ENCODE measurements at regions not wholly inside any gene's neighbourhood (a gene's known extent, or its start where the extent isn't known, plus 50 kb on each side); places are given as distances from the start of the nearest gene placed in this dataset.

GRCh38 chr7:54390565-54390964, 151.6 kb upstream of the VSTM2A start:
- WGBS, 5 donors = 63 to 76% (median 73%) methylated on average over 1 of the region's 1 CpG
- intact Hi-C loops (cut with DNase I; ENCODE audit: low total_unique reads) = no loop called here
- no peak overlapping the region for H3K27ac ChIP-seq
- no peaks in the 10 kb centered on the region for H3K27me3 ChIP-seq
- H3K4me1 ChIP-seq = no peaks in the 10 kb centered on the region
- no peaks in the 10 kb centered on the region for H3K36me3 ChIP-seq
- TF ChIP-seq POLR2AphosphoS5 (IDR thresholded peaks at IDR 0.05) (no peak), EP300 (IDR thresholded peaks at IDR 0.05) (no peak), POLR2A (IDR thresholded peaks at IDR 0.05) (no peak), CTCF (IDR thresholded peaks at IDR 0.05) (no peak)
- no peak overlapping the region for H3K4me3 ChIP-seq
- no peaks in the 10 kb centered on the region for H3K9me3 ChIP-seq
- DNase-seq = no peak

- intact Hi-C loops (cut with DNase I; ENCODE audit: low total_unique reads) = no loop called here
- 55 to 69% (median 60%) methylated on average over 2 of the region's 2 CpGs for WGBS, 5 donors
Observed at GRCh38 chr7:54392935-54393334, 149.2 kb upstream of the VSTM2A start.

GRCh38 chr7:54394834-54395233, 147.3 kb upstream of the VSTM2A start:
- Histone ChIP-seq H3K27me3 (no peaks in the 10 kb centered on the region), H3K4me1 (no peaks in the 10 kb centered on the region), H3K9me3 (peaks cover 0 to 2% (median 0%) of the 10 kb centered on the region in 4 donors), H3K4me3 (no peak overlapping the region), H3K27ac (no peak overlapping the region), H3K36me3 (no peaks in the 10 kb centered on the region)
- peak in 1 of 2 donors; percentile 3 for DNase-seq
- intact Hi-C loops (cut with DNase I; ENCODE audit: low total_unique reads) = no loop called here
- WGBS, 5 donors = 84 to 91% (median 88%) methylated on average over 4 of the region's 4 CpGs
- TF ChIP-seq POLR2AphosphoS5 (IDR thresholded peaks at IDR 0.05) = no peak
- no peak for TF ChIP-seq CTCF (IDR thresholded peaks at IDR 0.05)
- no peak for TF ChIP-seq EP300 (IDR thresholded peaks at IDR 0.05)
- TF ChIP-seq POLR2A (IDR thresholded peaks at IDR 0.05) = no peak

More at GRCh38 chr7:54392935-54393334, 149.2 kb upstream of the VSTM2A start:
- Histone ChIP-seq H3K27ac (no peak overlapping the region), H3K4me3 (no peak overlapping the region), H3K4me1 (no peaks in the 10 kb centered on the region), H3K36me3 (no peaks in the 10 kb centered on the region), H3K27me3 (no peaks in the 10 kb centered on the region), H3K9me3 (no peaks in the 10 kb centered on the region)
- no peak for DNase-seq
- no peak for TF ChIP-seq EP300 (IDR thresholded peaks at IDR 0.05)
- no peak for TF ChIP-seq POLR2A (IDR thresholded peaks at IDR 0.05)
- no peak for TF ChIP-seq POLR2AphosphoS5 (IDR thresholded peaks at IDR 0.05)
- TF ChIP-seq CTCF (IDR thresholded peaks at IDR 0.05) = no peak

- H3K27me3 ChIP-seq = no peaks in the 10 kb centered on the region
- TF ChIP-seq POLR2A (IDR thresholded peaks at IDR 0.05) (no peak), POLR2AphosphoS5 (IDR thresholded peaks at IDR 0.05) (no peak), CTCF (IDR thresholded peaks at IDR 0.05) (no peak), EP300 (IDR thresholded peaks at IDR 0.05) (no peak)
- DNase-seq = peak in 1 of 2 donors; percentile 16
- no peaks in the 10 kb centered on the region for H3K4me1 ChIP-seq
- no peak overlapping the region for H3K4me3 ChIP-seq
- WGBS, 5 donors = 87 to 93% (median 90%) methylated on average over 6 of the region's 6 CpGs
- peaks cover 0 to 2% (median 0%) of the 10 kb centered on the region in 4 donors for H3K9me3 ChIP-seq
- intact Hi-C loops (cut with DNase I; ENCODE audit: low total_unique reads) = no loop called here
- H3K27ac ChIP-seq = no peak overlapping the region
- H3K36me3 ChIP-seq = no peaks in the 10 kb centered on the region
Observed at GRCh38 chr7:54397836-54398612, 144.2 kb upstream of the VSTM2A start.
